A549 (cell line): ENCODE measurements at regions not wholly inside any gene's neighbourhood (a gene's known extent, or its start where the extent isn't known, plus 50 kb on each side); places are given as distances from the start of the nearest gene placed in this dataset.

ENCODE experiments used
- ATAC-seq, 2 experiments: fragments of 200-7000 bp in 1 of 2; fragments of >200 bp in 1 of 2; cut with Nextera tagmentation in 1 of 2; cut with Tn5 transposase in 1 of 2; 3 replicates each; pipeline versions ENCODE4 v1.8.0 to v1.9.1; 2018 to 2020; ENCODE audit warnings: mild to moderate bottlenecking in 1 of 2, moderate library complexity in 1 of 2
- CTCF ChIA-PET: fragments of 300-600 bp; sonication (Branson Sonifier 250); formaldehyde crosslinking; extraction: SDS; loops from one replicate; lab custom pipeline; 2021; ENCODE audit warnings: antibody characterized with exemption, inconsistent platforms; lab: Yijun Ruan, JAX
- POLR2A ChIA-PET: fragments of 350-600 bp; formaldehyde crosslinking; extraction: SDS; loops from one replicate; lab custom pipeline; 2021; ENCODE audit warnings: antibody characterized with exemption, inconsistent platforms; lab: Yijun Ruan, JAX
- DNase-seq, 2 experiments: peaks; one replicate each; pipeline versions ENCODE4 v3.0.0 to v3.0.0-alpha.2; 2011 to 2016; ENCODE audit warnings: low read depth in 1 of 2, low spot score in 1 of 2
- FAIRE-seq: peaks from 2 replicates; lab custom pipeline; 2011; peaks lifted over from hg19 to GRCh38; lab: Jason Lieb, UNC
- H3K27ac ChIP-seq, 2 experiments: fragments of >200 bp; sonication (Bioruptor Twin); formaldehyde crosslinking; 3 replicates each; pipeline ENCODE4 v1.5.1; 2016 to 2017
- H3K4me1 ChIP-seq: fragments of >200 bp; sonication (Bioruptor Twin); formaldehyde crosslinking; 3 replicates; pipeline ENCODE4 v1.6.1; 2016
- H3K4me2 ChIP-seq: fragments of >200 bp; sonication (Bioruptor Twin); formaldehyde crosslinking; 3 replicates; pipeline ENCODE4 v1.6.1; 2016
- H3K4me3 ChIP-seq: fragments of >200 bp; sonication (Bioruptor Twin); formaldehyde crosslinking; 3 replicates; pipeline ENCODE4 v1.5.1; 2016
- H3K9me3 ChIP-seq: fragments of >200 bp; sonication (Bioruptor Twin); formaldehyde crosslinking; 3 replicates; pipeline ENCODE4 v1.6.1; 2016
- EHF ChIP-seq: fragments of 250-450 bp; sonication (Bioruptor Pico); IDR thresholded peaks from 2 replicates; pipeline ENCODE4 v1.5.0; 2020; ENCODE audit warnings: mild to moderate bottlenecking
- ESRRA ChIP-seq: fragments of 150-350 bp; IDR thresholded peaks from 2 replicates; pipeline ENCODE4 v1.6.1; 2014; ENCODE audit warnings: mild to moderate bottlenecking, low read length, borderline replicate concordance
- FOSB ChIP-seq: fragments of 250-450 bp; sonication (Bioruptor Pico); IDR thresholded peaks from 2 replicates; pipeline ENCODE4 v1.5.0; 2020; ENCODE audit warnings: mild to moderate bottlenecking, moderate library complexity
- HDAC2 ChIP-seq: fragments of 200-600 bp; sonication (generic); IDR thresholded peaks from 2 replicates; pipeline ENCODE4 v1.6.1; 2016
- HEYL ChIP-seq: fragments of 250-450 bp; sonication (Bioruptor Pico); IDR thresholded peaks from 2 replicates; pipeline ENCODE4 v1.8.0; 2021; ENCODE audit warnings: mild to moderate bottlenecking, moderate library complexity
- JUN ChIP-seq, 2 experiments: fragments of >200 bp; sonication (Bioruptor Twin); formaldehyde crosslinking; IDR thresholded peaks; 2 replicates in 1 of 2; 3 replicates in 1 of 2; pipeline ENCODE4 v1.6.1; 2016 to 2017
- JUNB ChIP-seq: fragments of >200 bp; sonication (Bioruptor Twin); formaldehyde crosslinking; IDR thresholded peaks from 2 replicates; pipeline ENCODE4 v1.6.1; 2016
- KDM1A ChIP-seq: fragments of 200-600 bp; sonication (generic); IDR thresholded peaks from 2 replicates; pipeline ENCODE4 v1.6.1; 2016; ENCODE audit warnings: low read depth, mild to moderate bottlenecking
- MAFK ChIP-seq: fragments of 450-650 bp; IDR thresholded peaks from 2 replicates; pipeline ENCODE4 v1.6.1; 2014; ENCODE audit not compliant: partially characterized antibody
- MYC ChIP-seq: IDR thresholded peaks from 2 replicates; pipeline ENCODE4 v1.6.1; 2012; ENCODE audit warnings: mild to moderate bottlenecking, inconsistent platforms, low read length, improper control_type of control experiment, borderline replicate concordance
- PHF8 ChIP-seq: fragments of 200-600 bp; sonication (generic); IDR thresholded peaks from 2 replicates; pipeline ENCODE4 v1.6.1; 2016; ENCODE audit warnings: low read depth, mild to moderate bottlenecking, antibody characterized with exemption, moderate library complexity, borderline replicate concordance
- RAD21 ChIP-seq, 2 experiments: fragments of >200 bp in 1 of 2; sonication (Bioruptor Twin) in 1 of 2; formaldehyde crosslinking in 1 of 2; IDR thresholded peaks in 1 of 2; conservative IDR thresholded peaks in 1 of 2; 2 replicates in 1 of 2; 3 replicates in 1 of 2; pipeline ENCODE4 v1.6.1; 2012 to 2018; ENCODE audit warnings: inconsistent platforms in 1 of 2
- RFX5 ChIP-seq: fragments of 450-650 bp; IDR thresholded peaks from 2 replicates; pipeline ENCODE4 v1.7.1; 2014; ENCODE audit warnings: antibody characterized with exemption, mild to moderate bottlenecking, moderate library complexity
- SMC3 ChIP-seq: fragments of >200 bp; sonication (Bioruptor Twin); formaldehyde crosslinking; IDR thresholded peaks from 3 replicates; pipeline ENCODE4 v1.6.1; 2018; ENCODE audit warnings: inconsistent platforms
- SREBF2 ChIP-seq: fragments of 450-650 bp; IDR thresholded peaks from 2 replicates; pipeline ENCODE4 v1.6.1; 2014; ENCODE audit warnings: mild to moderate bottlenecking, moderate library complexity
- TFCP2L1 ChIP-seq: fragments of 250-450 bp; sonication (Bioruptor Pico); IDR thresholded peaks from 2 replicates; pipeline ENCODE4 v1.5.0; 2021; ENCODE audit warnings: mild to moderate bottlenecking
- WGBS: methylation state at CpG from one replicate; pipeline ENCODE4 v1.1.6; 2017; ENCODE audit errors: missing lambda C conversion rate; 5-methylcytosine and 5-hydroxymethylcytosine counted together
- TF ChIP-seq, protein P1 (sequence below): fragments of >200 bp; sonication (Bioruptor Twin); formaldehyde crosslinking; IDR thresholded peaks from 2 replicates; pipeline ENCODE4 v1.6.1; 2016
- TF ChIP-seq, protein P2 (sequence below): fragments of >200 bp; sonication (Bioruptor Twin); formaldehyde crosslinking; IDR thresholded peaks from 3 replicates; pipeline ENCODE4 v1.6.1; 2016
- TF ChIP-seq, protein P3 (sequence below): fragments of 250-450 bp; sonication (Bioruptor Pico); IDR thresholded peaks from 2 replicates; pipeline ENCODE4 v1.5.0; 2020; ENCODE audit warnings: low read depth, mild to moderate bottlenecking, moderate library complexity
- TF ChIP-seq, protein P4 (sequence below): fragments of >200 bp; sonication (Bioruptor Twin); formaldehyde crosslinking; IDR thresholded peaks from 3 replicates; pipeline ENCODE4 v1.5.1; 2016
- TF ChIP-seq, protein P5 (sequence below): IDR thresholded peaks from 2 replicates; pipeline ENCODE4 v1.6.1; 2012

DNA sequence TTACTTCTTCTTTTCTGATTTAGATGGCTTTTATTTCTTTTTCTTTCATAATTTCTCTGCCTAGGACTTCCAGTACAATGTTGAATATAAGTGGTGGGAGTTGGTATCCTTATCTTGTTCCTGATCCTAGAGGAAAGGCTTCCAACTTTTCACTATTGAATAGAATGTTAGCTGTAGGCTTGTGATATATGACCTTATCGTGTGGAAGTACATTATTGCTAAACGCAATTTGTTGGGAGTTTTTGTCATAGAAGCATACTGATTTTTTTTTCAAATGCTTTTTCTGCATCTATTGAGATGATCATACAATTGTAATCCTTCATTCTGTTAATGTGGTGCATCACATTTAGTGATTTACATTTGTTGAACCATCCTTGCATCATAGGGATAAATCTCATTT lies 79.5 kb downstream of the FASLG start:
- no peak for DNase-seq
- 38% methylated on average over 2 of the region's 2 CpGs for WGBS
- Histone ChIP-seq H3K4me3 (no peak overlapping the region), H3K4me2 (no peak overlapping the region), H3K4me1 (0 out of 3 replicates have a peak, but pooled peaks cover 4% of the 10 kb centered on the region), H3K9me3 (no peaks in the 10 kb centered on the region), H3K27ac (no peak overlapping the region)
- no peak for FAIRE-seq
- no peak for ATAC-seq
- ChIA-PET CTCF (no interaction called here), POLR2A (no interaction called here)
- TF ChIP-seq RAD21 (conservative IDR thresholded peaks at IDR 0.05 in 1 of 2, IDR thresholded peaks at IDR 0.05 in 1 of 2) (no peak), SMC3 (no peak), TFCP2L1 (CRISPR knock-in tag) (no peak), RFX5 (no peak), FOSB (CRISPR knock-in tag) (no peak), EHF (CRISPR knock-in tag) (no peak), MYC (no peak)
- TF ChIP-seq, protein P1, sequence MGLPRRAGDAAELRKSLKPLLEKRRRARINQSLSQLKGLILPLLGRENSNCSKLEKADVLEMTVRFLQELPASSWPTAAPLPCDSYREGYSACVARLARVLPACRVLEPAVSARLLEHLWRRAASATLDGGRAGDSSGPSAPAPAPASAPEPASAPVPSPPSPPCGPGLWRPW, result no peak
- TF ChIP-seq, protein P2, sequence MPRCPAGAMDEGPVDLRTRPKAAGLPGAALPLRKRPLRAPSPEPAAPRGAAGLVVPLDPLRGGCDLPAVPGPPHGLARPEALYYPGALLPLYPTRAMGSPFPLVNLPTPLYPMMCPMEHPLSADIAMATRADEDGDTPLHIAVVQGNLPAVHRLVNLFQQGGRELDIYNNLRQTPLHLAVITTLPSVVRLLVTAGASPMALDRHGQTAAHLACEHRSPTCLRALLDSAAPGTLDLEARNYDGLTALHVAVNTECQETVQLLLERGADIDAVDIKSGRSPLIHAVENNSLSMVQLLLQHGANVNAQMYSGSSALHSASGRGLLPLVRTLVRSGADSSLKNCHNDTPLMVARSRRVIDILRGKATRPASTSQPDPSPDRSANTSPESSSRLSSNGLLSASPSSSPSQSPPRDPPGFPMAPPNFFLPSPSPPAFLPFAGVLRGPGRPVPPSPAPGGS, result no peak
- TF ChIP-seq, protein P3, sequence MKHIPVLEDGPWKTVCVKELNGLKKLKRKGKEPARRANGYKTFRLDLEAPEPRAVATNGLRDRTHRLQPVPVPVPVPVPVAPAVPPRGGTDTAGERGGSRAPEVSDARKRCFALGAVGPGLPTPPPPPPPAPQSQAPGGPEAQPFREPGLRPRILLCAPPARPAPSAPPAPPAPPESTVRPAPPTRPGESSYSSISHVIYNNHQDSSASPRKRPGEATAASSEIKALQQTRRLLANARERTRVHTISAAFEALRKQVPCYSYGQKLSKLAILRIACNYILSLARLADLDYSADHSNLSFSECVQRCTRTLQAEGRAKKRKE, result no peak

DNA sequence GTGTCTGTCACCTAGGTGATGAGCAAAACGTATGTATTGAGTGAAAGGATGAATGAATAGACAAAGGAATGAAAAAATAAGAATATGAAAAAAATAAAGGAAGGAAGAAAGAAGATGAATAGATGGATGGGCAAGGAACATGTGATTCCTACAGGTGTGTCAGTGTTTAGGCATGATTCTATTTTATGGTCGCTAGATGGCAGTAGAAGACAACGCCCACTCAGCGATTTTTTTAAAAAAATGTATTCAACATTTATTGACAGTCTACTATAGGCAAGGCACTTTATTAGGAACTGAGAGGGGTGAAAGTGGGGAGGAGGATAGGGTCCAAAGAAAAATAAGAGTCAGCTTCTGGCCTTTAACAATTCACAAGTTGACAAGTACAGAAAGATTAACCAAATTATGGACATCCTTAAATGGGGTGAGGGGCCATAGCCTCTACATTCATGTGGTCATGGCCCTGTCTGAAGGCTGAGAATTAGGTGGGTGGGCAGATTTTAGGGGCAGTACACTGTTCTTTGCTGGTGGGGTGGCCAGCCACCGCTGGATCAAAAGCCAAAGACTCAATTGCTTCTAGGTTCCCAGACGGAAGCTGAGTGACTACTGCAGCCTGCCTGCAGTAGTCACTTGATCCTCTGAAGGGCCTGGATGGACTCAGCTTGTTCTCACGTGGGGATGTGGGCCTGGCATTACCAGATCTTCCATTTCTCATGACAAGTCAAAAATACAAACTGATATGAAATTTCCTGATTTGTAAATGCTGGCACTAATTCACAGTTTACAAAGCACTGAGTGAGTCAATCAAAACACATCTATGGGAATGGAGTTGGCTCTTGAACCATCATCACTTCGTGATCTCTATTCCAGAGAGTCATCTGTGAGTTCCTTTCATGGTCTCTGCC lies 83.9 kb downstream of the FASLG start:
- ATAC-seq, result peak in 1 of 2 experiments; percentile 45; a peak in 3 of 6 replicates
- TF ChIP-seq, protein P4, sequence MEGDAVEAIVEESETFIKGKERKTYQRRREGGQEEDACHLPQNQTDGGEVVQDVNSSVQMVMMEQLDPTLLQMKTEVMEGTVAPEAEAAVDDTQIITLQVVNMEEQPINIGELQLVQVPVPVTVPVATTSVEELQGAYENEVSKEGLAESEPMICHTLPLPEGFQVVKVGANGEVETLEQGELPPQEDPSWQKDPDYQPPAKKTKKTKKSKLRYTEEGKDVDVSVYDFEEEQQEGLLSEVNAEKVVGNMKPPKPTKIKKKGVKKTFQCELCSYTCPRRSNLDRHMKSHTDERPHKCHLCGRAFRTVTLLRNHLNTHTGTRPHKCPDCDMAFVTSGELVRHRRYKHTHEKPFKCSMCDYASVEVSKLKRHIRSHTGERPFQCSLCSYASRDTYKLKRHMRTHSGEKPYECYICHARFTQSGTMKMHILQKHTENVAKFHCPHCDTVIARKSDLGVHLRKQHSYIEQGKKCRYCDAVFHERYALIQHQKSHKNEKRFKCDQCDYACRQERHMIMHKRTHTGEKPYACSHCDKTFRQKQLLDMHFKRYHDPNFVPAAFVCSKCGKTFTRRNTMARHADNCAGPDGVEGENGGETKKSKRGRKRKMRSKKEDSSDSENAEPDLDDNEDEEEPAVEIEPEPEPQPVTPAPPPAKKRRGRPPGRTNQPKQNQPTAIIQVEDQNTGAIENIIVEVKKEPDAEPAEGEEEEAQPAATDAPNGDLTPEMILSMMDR, result peak; percentile 87
- TF ChIP-seq KDM1A (no peak), RAD21 (conservative IDR thresholded peaks at IDR 0.05 in 1 of 2, IDR thresholded peaks at IDR 0.05 in 1 of 2) (peak; percentile 86 to 91), SMC3 (peak; percentile 66), SREBF2 (no peak), MAFK (peak; percentile 96)
- FAIRE-seq, result no peak

DNA sequence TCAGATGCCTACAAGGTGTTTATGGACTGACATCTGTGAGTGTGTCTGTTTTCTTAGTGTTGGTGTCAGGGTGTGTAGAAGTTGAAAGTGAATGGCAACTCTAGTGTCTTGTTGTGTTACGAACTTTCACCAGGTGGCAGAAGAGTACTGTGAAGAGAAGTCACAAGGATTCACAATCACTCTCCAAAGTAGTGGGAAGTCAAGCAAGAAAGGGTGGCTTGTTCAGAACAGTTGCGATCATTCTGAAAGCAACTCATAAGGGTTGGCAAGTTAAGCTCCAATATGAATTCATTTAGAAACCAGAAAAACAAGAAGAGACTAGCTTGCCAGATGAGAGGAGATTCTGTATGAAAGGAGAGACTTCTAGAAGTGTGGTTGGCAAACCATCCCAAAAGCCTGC lies 86.1 kb downstream of the FASLG start:
- ATAC-seq (peak; percentile 80 to 88), FAIRE-seq (peak; percentile 94), DNase-seq (peak; percentile 30 to 79)
- no peaks in the 10 kb centered on the region for H3K9me3 ChIP-seq
- ChIA-PET CTCF (interaction anchor here (0.6 to 8.8 kb wide), 69 partner anchors 8 to 1980 kb away, joined by 3 to 212 read pairs (median 4); partner anchors contain the start of genes CENPL, DARS2, PRDX6 and TEX50), POLR2A (interaction anchor here (0.6 kb wide), 1 partner anchor 1122 kb away, joined by 3 read pairs; no protein-coding TSS in a partner anchor)
- H3K4me3 ChIP-seq, result no peak overlapping the region
- WGBS, result 10% methylated on average over 2 of the region's 2 CpGs
- H3K4me2 ChIP-seq, result peak overlapping the region; percentile 72; the same call in 2 of the 3 replicates
- H3K27ac ChIP-seq, result peak overlapping the region in 1 of 2 experiments; percentile 72; a peak in 1 of 6 replicates
- H3K4me1 ChIP-seq, result peaks cover 23% of the 10 kb centered on the region
- TF ChIP-seq KDM1A (no peak), SMC3 (peak; percentile 91), HEYL (no peak), JUNB (no peak), PHF8 (no peak), RAD21 (conservative IDR thresholded peaks at IDR 0.05 in 1 of 2, IDR thresholded peaks at IDR 0.05 in 1 of 2) (peak; percentile 94 to 95), HDAC2 (no peak), JUN (IDR thresholded peaks at IDR 0.05) (no peak), FOSB (CRISPR knock-in tag) (no peak), ESRRA (no peak), TFCP2L1 (CRISPR knock-in tag) (no peak)
- TF ChIP-seq, protein P5, sequence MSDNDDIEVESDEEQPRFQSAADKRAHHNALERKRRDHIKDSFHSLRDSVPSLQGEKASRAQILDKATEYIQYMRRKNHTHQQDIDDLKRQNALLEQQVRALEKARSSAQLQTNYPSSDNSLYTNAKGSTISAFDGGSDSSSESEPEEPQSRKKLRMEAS, result no peak
- TF ChIP-seq, protein P1, result no peak
- TF ChIP-seq, protein P4, result peak; percentile 87
- TF ChIP-seq, protein P3, result no peak

More for the DNA sequence above, 83.9 kb downstream of the FASLG start:
- DNase-seq, result peak; percentile 12 to 47
- H3K27ac ChIP-seq, result peak overlapping the region in 1 of 2 experiments; percentile 8; a peak in 1 of 6 replicates
- no peak overlapping the region for H3K4me3 ChIP-seq
- peaks cover 23% of the 10 kb centered on the region for H3K4me1 ChIP-seq
- POLR2A ChIA-PET, result interaction anchor here (0.9 kb wide), 1 partner anchor 1081 kb away, joined by 3 read pairs; the partner anchor contains the start of gene DARS2
- H3K9me3 ChIP-seq, result no peaks in the 10 kb centered on the region
- 14% methylated on average over 8 of the region's 8 CpGs for WGBS
- CTCF ChIA-PET, result interaction anchor here (0.6 to 8.8 kb wide), 42 partner anchors 8 to 1983 kb away, joined by 3 to 212 read pairs (median 4); partner anchors contain the start of genes CENPL, DARS2 and TNFSF4
- H3K4me2 ChIP-seq, result no peak overlapping the region
